Ecto neural progenitor cell (in vitro differentiated cells): ENCODE measurements at regions not wholly inside any gene's neighbourhood (a gene's known extent, or its start where the extent isn't known, plus 50 kb on each side); places are given as distances from the start of the nearest gene placed in this dataset.
"Not testable (repeated sequence)": the region's sequence is repeated elsewhere in the genome, so short reads cannot be mapped to it uniquely, and the experiment has no call there.

Experiments
- DNase-seq: peaks from one replicate; pipeline ENCODE4 v3.0.0-alpha.2; 2018; ENCODE audit warnings: low spot score

DNA sequence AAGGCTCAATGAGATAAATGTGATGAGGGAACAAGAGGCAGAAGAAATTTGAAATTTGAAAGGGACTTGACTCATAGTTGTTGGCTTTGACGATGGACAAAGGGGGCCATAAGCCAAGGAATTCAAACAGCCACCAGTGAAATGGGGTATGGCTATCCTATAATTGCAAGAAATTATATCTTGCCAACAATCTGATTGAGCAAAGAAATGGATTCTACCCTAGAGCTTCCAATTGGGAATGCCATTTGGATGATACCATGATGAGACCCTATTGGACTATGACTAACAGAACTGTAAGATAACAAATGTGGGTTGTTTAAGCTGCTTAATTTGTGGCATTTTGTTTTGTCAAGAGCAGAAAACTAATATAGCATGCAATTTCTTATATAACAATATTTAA, 270.1 kb upstream of the ARSJ start:
- DNase-seq: no peak

DNA sequence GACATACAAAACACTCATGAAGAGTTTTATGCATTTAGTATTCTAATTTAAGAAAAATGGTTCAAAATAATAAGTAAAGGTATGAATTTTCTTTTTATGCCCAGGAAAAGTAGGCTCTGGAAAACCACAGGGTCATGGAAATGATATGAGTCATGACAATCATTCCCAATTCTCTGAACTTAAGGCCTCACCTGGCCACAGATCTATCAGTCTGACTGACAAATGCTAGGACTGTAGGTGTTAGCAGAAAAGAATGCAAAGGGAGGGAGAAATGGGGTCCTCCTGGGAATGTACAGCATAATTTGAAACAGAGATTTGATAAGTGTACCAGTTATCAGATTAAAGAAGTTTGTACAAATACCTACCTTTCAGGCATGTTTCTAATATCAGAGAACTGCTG, 270.5 kb upstream of the ARSJ start:
- no peak for DNase-seq

DNA sequence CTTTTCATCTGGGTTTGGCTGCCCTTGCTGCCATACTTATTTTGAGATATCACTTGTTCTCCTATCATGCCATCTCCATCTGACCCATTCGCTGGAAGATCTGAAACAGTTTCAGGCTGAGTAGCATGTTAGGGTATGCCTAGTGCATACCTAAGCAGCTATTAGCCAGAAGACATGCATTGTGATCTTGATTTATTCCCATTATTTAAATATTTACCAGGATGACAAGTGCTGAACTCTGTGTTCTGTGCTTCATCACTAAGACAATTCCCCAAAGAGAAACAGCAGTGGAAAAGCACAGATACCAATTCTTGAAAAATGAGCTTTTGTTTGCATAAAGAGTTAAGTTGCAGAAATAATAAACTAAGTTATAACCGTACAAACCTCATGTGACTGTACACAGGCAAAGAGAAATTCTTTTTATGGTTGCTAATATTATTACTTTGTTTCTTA, 271.0 kb upstream of the ARSJ start:
- DNase-seq: no peak

DNA sequence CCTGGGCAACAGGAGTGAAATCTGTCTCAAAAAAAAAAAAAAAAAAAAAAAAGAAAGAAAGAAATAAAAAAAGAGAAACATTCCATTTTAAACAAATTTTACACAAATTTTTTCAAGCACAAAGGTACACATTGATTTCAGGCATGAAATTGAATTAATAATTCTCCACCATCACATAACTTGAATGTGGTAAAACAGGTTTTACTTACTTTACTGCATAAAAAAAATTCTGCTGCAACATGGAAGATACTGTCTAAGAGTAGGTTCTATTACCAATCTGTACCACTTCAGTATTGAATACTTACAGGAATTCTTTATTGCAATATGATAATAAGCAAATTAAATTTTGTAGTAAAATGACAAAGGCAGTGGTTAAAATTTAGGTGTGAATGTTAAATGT, 271.6 kb upstream of the ARSJ start:
- no peak for DNase-seq

DNA sequence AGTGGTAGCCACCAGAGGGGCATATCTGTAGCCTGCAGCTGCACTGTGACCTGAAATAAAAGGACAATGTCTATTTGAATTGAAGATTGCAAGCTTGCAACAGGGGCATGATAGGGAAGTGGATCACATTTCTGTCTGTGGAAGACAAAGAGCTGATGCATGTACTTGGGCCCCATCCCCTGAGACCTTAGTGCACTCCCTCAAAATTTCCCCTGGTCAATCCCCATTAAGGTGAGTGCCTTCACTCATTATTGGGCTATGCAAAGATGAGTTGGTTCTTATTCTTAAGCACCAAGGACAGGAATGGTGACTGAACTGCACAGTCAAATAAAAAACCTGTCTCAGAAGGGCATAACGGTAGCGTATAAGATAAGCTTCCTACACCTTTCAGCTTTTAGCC, 273.1 kb upstream of the ARSJ start:
- DNase-seq: no peak

DNA sequence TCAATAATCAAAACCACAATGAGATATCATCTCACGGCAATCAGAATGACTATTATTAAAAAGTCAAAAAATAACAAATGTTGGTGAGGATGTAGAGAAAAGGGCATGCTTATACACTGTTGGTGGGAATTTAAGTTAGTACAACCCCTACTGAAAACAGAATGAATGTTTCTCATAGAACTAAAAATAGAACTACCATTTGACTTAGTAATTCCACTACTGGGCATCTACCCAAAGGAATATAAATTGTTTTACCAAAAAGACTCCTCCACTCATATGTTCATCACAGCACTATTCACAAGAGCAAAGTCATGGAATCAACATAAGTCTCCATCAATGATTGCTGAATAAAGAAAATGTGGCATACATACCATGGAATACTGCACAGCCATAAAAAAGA, 278.1 kb upstream of the ARSJ start:
- DNase-seq: no peak

DNA sequence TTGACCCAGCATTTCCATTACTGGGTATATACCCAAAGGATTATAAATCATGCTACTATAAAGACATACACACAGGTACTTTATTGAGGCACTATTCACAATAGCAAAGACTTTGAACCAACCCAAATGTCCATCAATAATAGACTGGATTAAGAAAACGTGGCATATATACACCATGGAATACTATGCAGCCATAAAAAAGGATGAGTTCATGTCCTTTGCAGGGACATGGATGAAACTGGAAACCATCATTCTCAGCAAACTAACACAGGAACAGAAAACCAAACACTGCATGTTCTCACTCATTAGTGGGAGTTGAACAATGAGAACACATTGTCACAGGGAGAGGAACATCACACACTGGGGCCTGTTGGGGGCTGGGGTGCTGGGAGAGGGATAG, 283.0 kb upstream of the ARSJ start:
- DNase-seq: not testable (repeated sequence)

DNA sequence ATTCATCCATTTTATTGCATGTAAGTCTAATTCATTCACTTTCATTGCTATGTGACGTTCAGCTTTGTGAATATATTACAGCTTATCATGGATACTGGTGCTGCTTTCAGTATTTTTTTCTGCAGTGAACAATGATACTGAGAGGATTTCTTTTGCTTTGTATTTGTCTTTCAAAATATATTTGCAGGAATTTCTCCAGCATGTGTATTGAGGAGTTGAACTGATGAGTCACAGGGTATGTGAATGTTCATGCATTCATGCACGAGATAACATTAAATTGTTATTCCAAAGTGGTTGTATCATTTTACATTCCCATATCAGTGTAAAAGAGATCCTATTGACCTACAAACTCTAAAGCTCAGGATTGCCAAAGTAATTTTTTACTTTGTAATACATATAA, 283.8 kb upstream of the ARSJ start:
- no peak for DNase-seq

DNA sequence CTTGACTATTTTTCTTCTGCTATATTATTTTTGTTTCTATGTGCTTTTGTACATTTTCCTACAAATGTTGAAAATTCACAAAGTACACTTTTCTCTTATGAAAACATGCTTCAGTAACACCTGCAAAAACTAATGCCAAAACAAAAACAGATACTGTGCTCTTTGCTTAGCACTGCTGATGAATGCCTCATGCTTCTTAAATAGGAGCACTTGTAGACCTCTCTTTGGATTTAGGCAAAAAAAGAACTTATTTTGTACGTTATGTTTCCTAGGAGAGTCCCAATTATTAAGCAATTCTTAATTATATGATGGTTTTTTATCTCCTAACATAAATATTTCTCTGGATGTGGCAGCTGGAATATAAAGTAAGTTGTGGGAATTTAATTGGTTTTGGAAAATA, 285.0 kb upstream of the ARSJ start:
- no peak for DNase-seq

DNA sequence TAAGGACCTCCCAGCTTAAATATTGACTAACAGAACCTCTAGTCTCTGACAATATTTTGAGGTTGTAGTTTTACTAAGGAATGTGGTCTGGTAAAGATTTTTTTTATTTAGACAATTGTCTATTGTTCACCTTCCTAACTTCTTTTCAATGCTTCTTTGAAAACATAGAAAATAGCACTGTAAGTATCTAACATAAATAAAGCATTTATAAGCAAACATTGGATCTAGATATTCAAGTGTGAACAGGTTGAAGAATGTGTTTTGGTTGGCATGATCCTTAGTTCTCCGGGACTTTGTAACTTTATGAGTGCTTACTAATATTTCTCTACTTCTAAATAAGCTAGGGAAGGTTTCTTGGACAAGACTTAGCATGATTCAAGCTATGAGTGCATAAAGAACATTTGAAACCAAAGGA, 285.4 kb upstream of the ARSJ start:
- DNase-seq: no peak

DNA sequence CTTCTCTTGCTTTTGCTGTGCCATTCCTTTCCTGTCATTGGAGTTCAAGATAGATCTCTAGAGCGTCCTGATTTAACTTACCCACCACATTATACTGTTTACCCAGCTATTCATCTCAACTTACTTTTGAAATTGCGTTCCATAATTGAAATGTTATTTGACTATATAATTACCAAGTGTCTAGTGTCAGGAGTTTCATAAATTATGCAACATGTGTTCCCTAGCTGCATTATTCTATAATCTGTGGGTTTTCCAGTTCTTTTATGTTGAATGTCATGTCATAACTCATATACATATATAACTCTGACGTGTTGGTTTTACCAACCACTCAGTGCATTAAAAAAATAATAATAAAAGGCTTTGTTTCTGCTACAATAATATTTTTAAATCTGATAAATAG, 285.9 kb upstream of the ARSJ start:
- DNase-seq: no peak

DNA sequence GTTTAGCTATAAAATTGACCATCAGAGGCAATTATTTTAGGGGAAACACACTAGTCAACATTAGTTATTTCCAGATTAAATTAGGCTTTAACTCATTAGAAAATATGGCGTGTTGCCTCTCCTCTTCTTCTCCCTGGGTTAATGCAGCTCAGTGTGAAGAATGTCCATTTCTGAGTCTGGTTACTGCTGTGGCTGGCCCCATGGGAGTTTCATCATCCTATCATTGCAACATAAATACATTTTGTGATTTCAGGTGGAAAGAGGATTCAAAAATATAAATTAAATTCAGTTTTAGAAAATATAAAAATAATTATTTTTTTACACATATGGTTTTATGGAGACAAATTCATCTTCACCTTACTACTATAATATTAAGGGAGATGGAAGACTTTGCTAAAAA, 288.5 kb upstream of the ARSJ start:
- DNase-seq: no peak

DNA sequence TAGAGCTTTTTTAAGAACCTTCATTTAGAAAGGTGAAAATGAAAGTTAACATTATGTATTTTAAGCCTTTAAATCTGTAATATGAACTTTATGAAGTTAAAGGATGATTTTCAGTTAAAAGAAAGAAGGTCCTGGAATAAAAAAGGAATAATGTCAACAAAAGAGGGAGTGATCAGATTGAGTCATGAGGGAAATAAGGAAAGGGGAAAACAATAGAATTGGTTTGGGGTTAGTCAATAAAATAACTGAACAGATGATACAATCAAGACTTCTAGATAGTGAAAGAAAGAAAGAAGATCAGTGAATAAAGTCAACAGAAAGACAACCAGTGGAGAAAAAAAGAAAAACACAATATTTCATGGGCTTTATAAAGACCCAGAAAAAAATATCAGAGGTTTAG, 291.6 kb upstream of the ARSJ start:
- DNase-seq: no peak

DNA sequence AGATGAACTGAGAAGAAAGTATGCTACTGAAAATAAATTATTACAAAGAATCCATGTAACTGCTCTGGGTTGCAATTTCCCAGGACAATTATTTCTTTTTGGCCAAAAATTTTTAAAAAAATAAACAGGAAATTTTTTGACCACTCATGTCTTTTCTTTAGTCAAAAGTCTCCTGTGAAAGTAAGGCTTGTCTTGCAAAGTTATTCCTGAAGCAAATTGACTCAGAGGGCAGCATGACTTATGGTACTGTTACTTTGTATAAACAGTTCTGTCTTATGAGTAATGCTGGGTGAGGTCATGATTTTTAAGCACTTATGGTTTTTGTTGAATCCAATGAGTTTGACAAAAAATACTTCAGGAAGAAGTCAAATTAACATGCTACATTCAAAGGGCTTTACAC, 292.8 kb upstream of the ARSJ start:
- DNase-seq: no peak

DNA sequence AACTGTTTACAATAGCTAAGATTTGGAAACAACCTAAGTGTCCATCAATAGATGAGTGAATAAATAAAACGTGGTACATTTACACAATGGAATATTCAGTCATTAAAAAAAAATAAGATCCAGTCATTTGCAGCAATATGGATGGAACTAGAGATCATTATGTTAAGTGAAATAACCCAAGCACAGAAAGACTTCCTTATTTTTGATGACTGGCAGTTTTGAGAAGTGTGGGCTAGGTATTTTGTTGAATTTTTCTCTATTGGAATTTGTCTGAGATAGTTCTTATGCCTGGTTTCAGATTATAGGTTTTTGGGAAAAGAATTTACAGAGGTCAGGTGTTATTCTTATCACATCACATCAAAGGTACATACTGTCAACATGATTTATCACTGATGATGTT, 293.8 kb upstream of the ARSJ start:
- DNase-seq: no peak

DNA sequence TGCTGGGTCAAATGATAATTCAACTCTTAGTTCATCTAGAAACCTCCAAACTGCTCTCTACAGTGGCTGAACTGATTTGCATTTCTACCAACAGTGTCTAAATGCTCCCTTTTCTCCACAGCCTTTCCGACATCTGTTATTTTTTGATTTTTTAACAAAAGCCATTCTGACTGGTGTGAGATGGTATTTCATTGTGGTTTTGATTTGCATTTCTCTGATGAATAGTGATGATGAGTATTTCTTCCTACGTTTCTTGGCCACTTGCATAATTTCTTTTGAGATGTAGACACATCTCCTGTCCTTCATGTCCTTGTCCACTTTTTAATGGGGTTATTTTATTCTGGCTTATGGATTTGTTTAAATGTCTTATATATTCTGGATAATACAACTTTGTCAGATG, 298.2 kb upstream of the ARSJ start:
- no peak for DNase-seq

DNA sequence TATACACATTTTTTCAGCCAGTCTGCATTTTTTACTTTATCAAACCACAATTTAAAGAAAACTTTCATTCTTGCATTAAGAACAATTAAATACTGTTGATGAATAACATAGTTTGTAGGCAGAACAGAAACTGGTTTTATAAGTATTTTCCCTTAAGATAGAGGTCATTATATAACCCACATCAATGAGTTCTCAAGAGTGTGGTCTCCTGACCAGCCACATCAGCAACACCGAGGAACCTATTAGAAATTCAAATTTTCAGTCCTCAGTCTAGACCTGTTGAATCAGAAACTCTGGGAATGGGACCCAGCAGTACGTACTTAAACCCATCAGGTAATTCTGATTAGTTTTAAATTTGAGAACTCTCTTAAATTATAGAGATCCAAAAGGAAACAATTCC, 299.6 kb upstream of the ARSJ start:
- no peak for DNase-seq

DNA sequence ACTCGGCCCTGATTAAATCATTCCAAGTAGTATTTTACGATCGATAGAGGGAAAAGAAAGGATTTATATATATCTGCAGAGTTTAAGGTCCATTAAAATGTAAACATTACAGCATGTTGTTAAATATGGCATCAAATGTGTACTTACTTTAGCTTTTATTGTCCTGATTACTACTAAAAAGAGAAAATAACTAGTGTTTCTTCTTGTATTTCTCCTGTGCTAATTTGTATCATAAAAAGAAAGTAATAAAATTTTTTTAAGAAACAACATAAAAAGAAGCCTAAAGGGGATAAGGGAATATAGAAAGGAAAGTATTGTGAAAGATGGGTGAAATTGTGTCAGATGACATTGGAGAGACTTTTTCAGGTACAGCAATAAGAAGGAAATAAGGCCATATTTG, 300.3 kb upstream of the ARSJ start:
- DNase-seq: no peak

DNA sequence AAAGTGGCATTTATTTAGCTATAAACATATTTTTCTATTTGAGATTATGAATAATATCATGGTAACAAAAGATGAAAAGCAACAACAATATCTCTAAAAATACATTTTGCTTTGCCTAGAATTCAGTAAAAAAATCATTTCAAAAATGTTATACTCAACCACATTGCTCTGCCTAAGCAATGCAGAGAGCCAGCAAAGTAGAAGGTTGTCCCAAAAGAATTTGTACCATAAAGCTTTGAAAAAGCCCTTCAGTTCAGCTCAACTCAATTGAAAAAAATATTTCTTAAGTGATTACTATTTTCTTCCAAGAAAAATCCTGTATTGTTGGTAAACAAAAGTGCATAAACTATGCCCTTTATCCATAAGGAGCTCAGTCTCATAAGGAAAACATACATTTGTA, 301.2 kb upstream of the ARSJ start:
- no peak for DNase-seq

DNA sequence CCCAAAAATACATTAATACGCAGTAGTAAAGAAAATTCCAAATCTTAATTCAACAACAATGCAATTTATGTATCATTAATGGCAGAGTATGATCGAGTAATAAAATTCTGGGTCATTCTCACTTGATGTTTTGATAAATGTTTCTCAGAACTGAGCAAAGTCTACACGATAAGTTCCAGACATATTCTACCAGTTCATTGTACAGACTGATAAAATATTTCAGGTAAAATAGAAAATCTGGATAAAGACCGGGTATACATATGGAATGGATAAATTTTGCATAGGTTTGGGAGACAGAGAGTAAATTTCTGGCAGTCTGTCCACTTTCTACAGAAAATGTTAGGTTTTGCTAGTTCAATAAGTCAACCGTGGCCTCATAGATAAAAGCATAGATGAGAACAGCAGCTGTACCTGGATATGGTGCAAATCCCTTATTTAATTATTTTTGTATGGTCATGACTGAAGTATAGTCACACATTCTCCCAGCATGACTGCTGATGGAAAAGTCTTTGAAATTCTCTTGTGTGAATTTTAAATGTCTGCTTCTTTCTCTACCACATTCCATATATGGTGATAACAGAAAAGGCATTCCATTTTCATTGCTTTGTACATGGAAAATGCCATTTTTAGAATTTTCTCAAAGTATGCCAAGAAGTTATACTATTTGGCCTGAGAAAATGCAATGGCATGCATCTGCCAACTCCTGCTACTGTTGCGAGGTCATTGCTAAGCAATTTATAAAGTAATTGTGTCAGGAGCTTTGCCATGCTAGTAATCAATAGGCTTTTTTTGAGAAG, 301.9 kb upstream of the ARSJ start:
- DNase-seq: no peak

DNA sequence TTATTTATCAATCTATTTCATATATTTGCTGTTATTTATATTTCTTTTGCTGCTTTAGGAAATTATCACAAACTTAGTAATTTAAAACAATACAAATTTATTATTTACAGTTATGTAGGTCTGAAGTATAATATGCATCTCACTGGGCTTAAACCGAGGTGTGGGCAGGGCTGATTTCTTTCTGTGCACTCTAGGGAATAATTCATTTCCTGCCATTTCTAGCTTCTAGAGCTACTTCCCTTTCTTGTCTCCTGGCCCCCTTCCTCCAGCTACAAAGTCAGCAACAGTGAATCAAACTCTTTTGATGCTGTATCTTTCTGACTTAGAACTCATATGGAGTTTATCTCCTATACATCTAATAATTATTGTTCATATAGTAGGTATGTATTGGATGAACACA, 303.5 kb upstream of the ARSJ start:
- DNase-seq: no peak

DNA sequence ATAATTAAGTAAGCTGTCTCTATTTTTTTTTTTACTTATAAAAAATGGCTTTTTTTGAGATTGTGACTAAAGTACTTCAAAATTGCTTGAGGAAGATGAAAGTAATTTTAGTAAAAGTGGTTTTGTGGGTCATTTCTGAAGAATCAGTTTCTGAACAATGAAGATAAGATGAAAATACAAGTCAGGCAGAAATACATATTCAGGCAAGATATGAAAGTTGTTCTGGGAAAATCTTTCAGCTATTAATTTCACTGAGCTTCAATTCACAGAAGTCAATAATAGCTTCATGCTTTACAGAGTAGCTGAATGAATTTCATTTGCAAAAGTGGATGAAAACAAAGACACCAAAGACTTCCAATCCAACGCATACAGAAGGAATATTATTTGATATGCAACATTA, 305.2 kb upstream of the ARSJ start:
- no peak for DNase-seq

DNA sequence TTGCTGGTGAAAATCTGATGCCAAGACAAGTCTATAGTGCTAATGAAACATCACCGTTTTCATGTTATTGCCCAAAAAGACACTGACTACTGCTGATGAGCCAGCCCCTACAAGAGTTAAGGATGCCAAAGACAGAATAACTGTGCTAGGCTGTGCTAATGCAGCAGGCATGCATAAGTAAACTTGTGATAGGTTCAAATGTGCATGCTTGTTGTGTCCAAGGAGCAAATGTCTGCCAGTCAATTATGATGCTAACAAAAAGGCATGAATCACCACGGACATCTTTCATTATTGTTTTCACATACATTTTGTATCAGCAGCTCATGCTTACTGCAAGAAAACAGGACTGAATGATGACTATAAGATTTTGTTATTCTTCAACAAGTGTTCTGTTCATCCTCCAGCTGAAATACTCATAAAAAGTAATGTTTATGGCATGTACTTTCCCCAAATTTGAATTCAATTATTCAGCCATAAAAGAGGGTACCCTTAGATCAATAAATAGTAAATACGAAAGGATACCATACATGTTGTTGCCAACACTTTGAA, 306.9 kb upstream of the ARSJ start:
- no peak for DNase-seq

DNA sequence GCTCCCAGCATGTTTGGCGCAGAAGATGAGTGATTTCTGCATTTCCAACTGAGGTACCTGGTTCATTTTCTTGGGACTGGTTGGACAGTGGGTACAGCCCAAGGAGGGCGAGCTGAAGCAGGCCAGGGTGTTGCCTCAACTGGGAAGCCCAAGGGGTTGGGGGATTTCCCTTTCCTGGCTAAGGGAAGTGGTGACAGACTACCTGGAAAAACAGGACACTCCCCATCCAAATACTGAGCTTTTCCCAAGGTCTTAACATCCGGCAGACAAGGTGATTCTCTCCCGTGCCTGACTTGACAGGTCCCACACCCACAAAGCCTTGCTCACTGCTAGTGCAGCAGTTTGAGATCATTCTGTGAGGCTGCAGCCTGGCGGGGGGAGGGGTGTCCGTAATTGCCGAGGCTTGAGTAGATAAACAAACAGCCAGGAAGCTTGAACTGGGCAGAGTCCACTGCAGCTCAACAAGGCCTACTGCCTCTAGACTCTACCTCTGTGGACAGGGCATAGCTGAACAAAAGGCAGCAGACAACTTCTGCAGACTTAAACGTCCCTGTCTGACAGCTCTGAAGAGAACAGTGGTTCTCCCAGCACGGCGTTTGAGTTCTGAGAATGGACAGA, 307.7 kb upstream of the ARSJ start:
- no peak for DNase-seq
